CD1c-positive myeloid dendritic cell (primary cell): ENCODE measurements at regions not wholly inside any gene's neighbourhood (a gene's known extent, or its start where the extent isn't known, plus 50 kb on each side); places are given as distances from the start of the nearest gene placed in this dataset.
"Not testable (repeated sequence)": the region's sequence is repeated elsewhere in the genome, so short reads cannot be mapped to it uniquely, and the experiment has no call there.

Source experiments
- DNase-seq: peaks from one replicate; pipeline ENCODE4 v3.0.0-alpha.2; 2016; ENCODE audit errors: extremely low spot score

DNA sequence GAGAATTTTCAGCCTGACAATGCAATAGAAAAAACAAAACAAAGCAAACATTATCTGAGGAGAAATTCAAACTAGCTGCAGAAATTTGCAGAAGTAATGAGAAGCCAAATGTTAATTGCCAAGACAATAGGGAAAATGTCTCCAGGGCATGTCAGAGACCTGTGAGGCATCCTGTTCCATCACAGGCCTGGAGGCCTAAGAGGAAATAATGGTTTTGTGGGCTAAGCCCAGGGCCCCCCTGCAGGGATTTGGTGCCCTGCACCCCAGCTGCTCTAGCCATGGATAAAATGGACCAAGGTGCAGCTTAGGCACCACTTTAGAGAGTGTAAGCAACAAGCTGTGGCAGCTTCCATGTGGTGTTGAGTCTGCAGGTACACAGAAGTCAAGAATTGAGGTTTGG lies 401.2 kb upstream of the NECTIN3 start:
- DNase-seq: no peak

DNA sequence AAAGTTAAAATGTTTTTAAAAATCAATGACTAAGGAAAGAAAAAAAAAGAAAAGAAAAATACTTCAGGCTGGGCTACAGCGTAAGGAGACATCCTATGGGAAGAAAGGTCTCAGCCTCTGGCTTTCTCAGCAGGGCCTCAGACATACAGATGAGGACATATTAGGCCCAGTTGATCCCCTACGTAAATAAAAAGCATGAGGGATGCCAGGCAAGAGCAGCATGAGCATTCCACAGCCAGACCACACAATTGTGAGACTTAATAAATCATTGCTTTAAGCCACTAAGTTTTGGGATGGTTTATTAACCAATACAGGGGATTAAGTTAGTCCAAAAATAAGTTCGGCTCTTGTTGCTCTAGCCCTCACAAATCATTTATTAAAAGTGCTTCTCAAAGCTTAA lies 394.1 kb upstream of the NECTIN3 start:
- no peak for DNase-seq

GRCh38 chr3:110679285-110679684 lies 392.3 kb upstream of the NECTIN3 start:
- no peak for DNase-seq

DNA sequence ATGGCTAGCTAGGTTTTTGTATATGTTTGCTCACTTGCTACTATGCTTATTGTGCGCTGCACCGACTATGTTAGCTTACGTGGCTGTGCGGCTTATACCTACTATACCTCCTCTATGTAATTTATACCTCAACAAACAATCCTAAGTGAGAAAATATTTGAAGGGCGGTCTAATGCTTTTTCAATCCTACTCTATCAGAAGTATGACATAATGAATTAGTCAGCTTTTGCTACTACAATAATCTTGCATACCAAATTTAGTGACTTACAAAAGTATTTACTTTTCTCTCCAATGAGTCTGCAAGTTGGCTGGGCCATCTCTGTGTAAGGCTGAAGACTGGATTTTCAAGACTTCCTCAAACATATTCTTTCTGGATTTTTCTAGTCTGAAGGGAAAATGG lies 391.2 kb upstream of the NECTIN3 start:
- DNase-seq: no peak

DNA sequence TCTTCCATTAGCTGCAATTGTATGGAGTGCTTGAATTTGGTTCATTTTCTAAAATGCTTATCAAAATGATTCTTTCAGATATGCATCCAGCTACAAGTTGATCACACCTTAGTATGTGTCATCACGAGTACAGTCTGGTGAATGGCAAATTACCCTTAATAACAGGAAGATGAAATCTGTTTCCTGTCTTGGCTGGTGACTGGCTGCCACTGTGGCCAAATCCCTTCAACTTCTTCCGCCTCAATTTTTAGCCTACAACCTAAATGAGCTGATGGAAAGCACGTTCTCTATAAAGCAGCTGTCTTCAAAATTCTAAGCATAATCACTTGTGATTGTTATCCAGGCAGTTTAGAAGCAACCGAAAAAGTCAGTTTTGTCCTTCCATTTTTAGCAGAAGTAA lies 387.1 kb upstream of the NECTIN3 start:
- DNase-seq: no peak

GRCh38 chr3:110685630-110686029 lies 386.0 kb upstream of the NECTIN3 start:
- DNase-seq: no peak

GRCh38 chr3:110686701-110687100 lies 384.9 kb upstream of the NECTIN3 start:
- DNase-seq: no peak

DNA sequence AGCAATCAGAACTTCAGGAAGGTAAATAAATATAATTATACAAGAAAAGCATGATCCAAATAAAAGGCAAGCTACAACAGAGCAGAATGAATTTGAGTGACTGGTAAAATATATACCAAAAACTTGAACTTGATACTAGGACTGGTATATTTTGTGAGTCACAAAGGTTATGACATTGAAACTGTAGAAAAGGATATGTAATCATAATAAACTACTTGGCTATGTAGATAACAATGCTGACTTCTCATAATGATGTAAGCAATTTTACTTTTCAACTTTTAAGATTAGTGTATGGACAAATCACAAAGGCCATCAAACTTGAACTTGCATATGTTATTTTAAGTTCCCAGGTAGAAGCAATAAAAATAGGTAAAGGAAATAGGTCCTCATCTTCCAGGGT lies 384.5 kb upstream of the NECTIN3 start:
- no peak for DNase-seq

DNA sequence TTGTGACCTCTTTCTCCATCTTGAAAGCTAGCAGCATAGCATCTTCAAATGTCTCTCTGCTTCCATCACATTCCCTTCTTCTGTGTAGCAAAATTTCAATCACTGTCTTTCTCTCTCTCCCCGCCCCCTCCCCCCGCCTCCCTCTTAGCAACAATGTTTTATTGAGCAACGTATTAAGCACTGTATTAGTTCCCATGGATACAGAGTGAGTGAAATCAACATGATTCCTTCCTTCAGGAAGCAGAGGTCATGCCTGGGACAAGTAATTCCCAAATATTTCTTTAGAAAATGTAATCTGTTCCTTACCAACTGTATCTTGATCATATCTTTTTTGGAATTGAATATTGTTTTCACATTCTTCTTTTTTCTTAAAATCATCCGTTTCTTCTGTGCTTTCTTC lies 373.7 kb upstream of the NECTIN3 start:
- no peak for DNase-seq

- DNase-seq: not testable (repeated sequence)
Observed at GRCh38 chr3:110704332-110704731, 367.3 kb upstream of the NECTIN3 start.

- no peak for DNase-seq
Observed at GRCh38 chr3:110708156-110708555, 363.5 kb upstream of the NECTIN3 start.

DNA sequence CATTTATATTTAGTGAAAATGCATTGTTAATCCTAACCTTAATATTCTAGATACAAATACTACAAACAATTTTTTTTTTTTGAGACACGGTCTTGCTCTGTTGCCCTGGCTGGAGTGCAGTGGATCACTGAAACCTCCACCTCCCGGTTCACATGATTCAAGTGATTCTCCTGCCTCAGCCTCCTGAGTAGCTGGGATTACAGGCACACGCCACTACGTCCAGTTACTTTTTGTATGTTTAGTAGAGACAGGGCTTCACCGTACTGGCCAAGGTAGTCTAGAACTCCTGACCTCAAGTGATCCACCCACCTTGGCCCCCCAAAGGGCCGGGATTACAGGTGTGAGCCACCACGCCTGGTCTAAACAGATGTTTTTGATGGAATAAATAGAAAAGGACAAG lies 361.5 kb upstream of the NECTIN3 start:
- no peak for DNase-seq

DNA sequence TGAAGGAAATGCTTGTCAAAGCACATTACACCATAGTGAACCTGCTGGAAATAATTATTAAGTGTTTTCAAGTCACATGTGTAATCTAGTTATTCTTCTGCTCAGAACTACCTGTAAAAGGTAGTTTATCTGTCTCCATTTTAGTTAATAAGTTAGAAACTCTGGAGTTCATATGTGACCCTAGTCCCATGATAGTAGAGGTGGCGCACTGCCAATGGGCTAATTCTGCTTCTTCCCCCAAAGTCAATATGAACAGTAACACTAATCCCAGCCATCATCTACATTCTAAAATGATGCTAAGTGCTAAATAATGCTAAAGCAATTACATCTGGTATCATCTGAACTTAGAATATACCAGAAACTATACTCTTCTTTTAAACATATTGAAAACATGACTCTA lies 361.0 kb upstream of the NECTIN3 start:
- DNase-seq: no peak

DNA sequence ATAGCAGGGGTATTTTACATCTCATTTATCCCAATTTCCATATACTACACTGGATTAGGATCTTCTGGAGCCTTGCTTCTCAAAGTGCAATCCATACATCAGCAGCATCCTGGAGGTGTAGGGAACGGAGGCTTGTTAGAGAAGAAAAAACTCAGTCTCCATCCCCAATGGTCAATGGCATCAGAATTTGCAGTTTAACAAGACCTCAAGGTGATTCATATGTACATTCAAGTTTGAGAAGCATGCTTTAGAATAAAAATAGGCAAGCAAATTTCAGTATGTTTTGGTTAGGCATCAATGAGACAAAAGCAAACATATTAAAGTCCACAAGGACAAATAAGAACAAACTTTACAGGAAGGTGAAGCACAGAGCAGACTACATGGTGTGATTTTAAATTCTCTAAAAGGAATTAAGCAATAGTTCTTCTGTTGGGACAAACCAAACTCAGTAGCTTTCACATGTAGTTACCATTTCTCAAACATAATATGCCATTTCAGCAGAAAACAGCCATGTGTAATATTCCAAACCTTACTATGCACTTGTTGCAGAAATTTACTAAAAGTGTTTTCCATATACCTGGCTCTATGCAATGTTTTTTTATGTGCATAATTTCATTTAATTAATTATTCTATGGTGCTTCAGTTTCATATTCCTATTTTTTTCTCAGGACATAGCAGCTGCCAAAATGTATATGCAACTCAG lies 360.3 kb upstream of the NECTIN3 start:
- no peak for DNase-seq

DNA sequence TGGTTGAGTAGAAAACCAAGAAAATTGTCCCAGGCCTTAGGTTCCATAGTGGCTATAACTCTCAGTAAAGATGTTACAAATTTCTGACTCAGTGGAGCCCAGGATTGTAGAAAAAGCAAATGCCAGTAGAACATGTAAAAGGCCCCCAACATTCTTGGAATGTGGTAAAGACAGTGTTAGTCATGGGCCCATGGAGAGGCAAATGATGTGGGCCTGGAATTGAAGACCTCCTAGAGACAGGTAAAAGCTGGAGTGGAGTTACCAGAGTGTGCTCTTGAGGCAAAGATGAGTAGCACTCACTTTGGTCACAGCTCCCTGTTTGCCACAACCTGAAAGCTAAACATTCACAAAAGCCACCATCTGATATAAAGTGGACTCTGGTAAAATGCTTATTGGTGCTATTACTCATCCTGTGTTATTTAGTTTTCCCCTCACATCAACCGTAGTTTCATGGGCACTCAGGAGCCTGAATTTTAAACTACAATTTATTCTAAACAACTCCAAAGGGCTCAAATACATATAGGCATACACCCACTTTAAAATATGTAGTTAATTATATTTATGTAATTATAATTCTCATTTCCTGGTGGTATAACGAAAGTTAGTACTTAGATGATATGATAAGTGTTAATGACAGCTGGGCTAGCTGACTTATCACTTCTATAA lies 359.6 kb upstream of the NECTIN3 start:
- no peak for DNase-seq

GRCh38 chr3:110727056-110727455 lies 344.6 kb upstream of the NECTIN3 start:
- no peak for DNase-seq

GRCh38 chr3:110731148-110731547 lies 340.5 kb upstream of the NECTIN3 start:
- DNase-seq: no peak

- no peak for DNase-seq
Observed at GRCh38 chr3:110732420-110732819, 339.2 kb upstream of the NECTIN3 start.

DNA sequence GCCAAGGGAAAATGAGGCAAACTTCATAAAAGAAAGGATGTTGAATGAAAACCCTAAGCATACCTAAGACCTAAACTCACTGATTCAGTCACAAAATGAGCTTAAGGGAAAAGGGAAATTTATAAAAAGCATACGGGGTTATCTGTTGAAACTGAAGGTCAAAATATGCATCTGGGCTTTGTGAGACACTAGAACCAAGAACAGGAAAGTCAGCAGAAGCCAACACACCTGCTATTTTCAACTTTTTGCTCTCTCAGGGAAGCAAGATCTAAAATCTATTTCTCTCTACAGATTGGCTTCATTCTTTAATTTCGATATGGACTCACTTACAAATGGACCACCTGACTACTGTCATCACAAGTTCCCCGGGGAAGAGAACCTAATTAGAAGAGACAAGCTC lies 338.6 kb upstream of the NECTIN3 start:
- DNase-seq: no peak

DNA sequence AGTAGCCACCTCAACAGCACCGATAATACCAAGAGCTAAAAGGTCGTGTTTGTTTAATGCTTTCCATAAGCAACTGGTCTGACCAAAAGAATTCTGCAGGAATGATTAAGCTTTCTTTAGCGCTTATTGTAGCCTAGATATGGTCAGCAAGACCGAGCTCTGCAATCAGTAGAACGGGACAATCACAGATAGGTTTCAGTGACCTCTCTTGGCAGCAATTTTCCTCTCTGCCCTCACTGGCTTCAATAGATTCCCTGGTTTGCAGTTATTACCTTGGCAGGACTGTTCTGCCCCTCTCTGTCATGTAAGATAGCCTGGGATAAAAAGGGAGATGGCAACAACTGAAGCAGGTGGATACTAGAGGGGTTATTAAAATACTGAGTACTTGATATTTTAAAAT lies 337.1 kb upstream of the NECTIN3 start:
- DNase-seq: no peak

DNA sequence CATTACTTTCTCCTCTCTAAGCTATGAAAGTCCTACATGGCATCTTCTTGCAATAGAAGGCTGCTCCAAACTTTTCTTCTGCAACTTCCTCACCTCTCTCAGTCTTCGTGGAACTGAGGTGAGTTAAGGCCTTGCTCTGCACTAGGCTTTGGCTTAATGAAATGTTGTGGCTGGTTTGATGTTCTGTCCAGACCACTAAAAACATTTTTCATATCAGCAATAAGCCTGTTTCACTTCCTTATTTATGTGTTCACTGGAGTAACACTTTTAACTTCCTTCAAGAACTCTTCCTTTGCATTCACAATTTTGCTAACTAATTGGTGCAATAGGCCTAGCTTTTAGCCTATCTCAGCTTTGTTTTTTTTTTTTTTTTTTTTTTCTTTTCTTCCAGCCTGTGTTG lies 335.3 kb upstream of the NECTIN3 start:
- DNase-seq: no peak

- DNase-seq: no peak
Observed at GRCh38 chr3:110738531-110738930, 333.1 kb upstream of the NECTIN3 start.

DNA sequence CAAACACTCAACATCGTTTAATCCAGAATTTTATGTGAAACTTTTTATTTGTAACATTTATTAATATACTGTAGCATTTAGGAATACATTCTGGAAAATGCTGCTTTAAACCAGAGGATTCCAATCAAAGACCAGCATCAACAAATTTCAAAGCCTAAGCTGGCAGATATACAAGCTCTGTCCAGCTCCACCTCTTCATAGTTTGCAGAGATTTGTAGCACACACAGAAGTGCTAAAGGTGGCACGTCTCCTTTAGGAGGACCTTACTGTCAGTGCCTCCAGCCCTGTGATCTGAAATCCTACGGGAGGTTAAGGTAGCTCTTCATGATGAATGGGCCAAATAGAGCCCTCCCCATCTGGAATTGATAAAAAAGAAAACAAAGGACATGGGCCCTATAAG lies 329.7 kb upstream of the NECTIN3 start:
- DNase-seq: no peak

DNA sequence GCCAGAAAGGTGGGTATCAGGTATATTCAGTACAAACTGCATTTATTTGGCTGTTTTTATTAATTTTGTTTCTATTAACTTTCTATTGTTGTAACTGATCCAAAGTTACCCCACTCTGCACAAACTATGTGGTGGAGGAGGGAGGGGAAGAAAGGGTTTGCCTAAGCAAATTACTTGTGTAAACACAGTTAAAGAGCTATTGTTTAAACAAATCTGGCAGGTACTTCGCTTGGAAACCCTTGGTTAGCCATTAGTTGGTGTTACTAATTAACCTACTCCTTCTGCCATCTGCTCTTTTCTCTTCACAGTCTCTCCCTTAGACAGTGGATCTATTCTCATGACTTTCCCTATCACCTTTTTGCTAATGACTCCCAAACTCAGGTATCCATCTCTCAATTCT lies 328.4 kb upstream of the NECTIN3 start:
- DNase-seq: no peak
